Effector memory CD8-positive, alpha-beta T cell (primary cell): ENCODE measurements at regions not wholly inside any gene's neighbourhood (a gene's known extent, or its start where the extent isn't known, plus 50 kb on each side); places are given as distances from the start of the nearest gene placed in this dataset.

Experiments used
- ATAC-seq: fragments of 150-1000 bp; cut with Tn5 transposase; replicated peaks from 2 replicates; pipeline ENCODE4 v1.10.0; 2021; ENCODE audit warnings: mild to moderate bottlenecking, moderate library complexity
- DNase-seq, 3 experiments: peaks; one replicate each; pipeline ENCODE4 v3.0.0; 2021
- H3K27ac Mint-ChIP-seq, 2 donors: one replicate each; pipeline ENCODE4 v1.8.0; 2022; ENCODE audit warnings: mild to moderate bottlenecking in 2 of 2, mixed read lengths in 2 of 2, moderate library complexity in 2 of 2
- H3K27me3 Mint-ChIP-seq, 2 donors: one replicate each; pipeline ENCODE4 v1.8.0; 2022; ENCODE audit warnings: mixed read lengths in 2 of 2
- H3K36me3 Mint-ChIP-seq: one replicate; pipeline ENCODE4 v1.8.0; 2022; ENCODE audit warnings: mild to moderate bottlenecking, moderate library complexity, mixed read lengths; ENCODE audit not compliant: insufficient read depth
- H3K4me1 Mint-ChIP-seq, 2 donors: one replicate each; pipeline ENCODE4 v1.8.0; 2022; ENCODE audit warnings: low read depth in 2 of 2, mixed read lengths in 2 of 2
- H3K4me3 Mint-ChIP-seq, 2 donors: one replicate each; pipeline ENCODE4 v1.8.0; 2022; ENCODE audit warnings: mild to moderate bottlenecking in 2 of 2, mixed read lengths in 2 of 2, moderate library complexity in 2 of 2
- H3K9me3 Mint-ChIP-seq, 2 donors: one replicate each; pipeline ENCODE4 v1.8.0; 2022; ENCODE audit warnings: mixed read lengths in 2 of 2

DNA sequence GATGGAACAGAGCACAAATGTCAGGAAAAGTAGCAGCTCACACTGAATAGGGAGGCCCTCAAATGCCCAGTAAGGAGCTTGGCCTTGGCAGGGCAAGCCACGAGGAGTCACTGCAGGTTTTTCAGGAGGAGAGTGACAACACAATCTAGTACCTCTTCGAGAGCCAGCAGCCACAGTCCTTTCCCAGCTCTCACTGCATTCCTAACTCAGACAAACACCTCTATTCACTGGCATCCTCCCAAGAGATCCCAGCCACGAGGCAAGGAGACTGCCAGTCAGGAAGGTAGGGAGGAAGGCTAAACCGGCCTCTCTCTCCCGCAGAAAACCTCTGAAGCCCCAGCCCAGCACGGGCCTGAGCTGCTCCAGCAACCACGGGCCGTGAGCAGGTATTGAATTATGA lies 146.0 kb upstream of the SMAD3 start:
- Mint-ChIP-seq H3K27me3 (peaks cover 45 to 73% of the 10 kb centered on the region in 2 donors), H3K36me3 (peaks cover 4% of the 10 kb centered on the region), H3K9me3 (no peaks in the 10 kb centered on the region), H3K4me3 (no peak overlapping the region), H3K4me1 (peaks cover 0 to 11% of the 10 kb centered on the region in 2 donors), H3K27ac (no peak overlapping the region)
- no peak for DNase-seq
- ATAC-seq = no peak

DNA sequence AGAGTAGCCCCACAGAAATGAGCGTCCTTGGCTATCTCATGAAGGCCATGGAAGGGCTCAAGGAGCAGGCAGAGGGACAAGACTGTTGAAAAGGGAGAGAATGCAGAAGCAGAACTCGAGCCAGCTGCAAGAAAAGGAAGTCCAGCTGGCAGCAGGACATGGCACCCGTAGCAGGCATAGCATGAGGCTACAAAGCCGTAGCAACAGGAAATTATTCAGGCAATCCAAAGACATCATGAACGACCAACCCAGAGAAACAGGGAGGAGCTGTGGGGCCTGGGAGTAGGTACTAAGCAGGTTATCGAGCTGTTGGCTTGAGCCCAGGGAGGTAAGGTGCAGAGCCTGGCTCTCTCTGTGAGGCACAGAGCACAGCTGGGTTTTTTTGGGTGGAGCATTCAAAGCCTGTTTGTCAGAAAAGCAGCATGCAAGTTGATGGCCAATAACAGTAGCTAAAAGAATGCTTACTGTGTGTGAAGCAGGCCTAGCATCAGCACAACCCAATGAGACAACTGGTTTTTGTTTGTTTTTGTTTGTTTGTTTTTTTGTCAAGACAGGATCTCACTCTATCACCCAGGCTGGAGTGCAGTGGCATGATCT lies 144.0 kb upstream of the SMAD3 start:
- DNase-seq (no peak), ATAC-seq (no peak)
- Mint-ChIP-seq H3K27ac (no peak overlapping the region), H3K36me3 (peaks cover 4% of the 10 kb centered on the region), H3K9me3 (no peaks in the 10 kb centered on the region), H3K4me3 (no peak overlapping the region), H3K4me1 (peaks cover 0 to 11% of the 10 kb centered on the region in 2 donors), H3K27me3 (peaks cover 45 to 70% of the 10 kb centered on the region in 2 donors)

DNA sequence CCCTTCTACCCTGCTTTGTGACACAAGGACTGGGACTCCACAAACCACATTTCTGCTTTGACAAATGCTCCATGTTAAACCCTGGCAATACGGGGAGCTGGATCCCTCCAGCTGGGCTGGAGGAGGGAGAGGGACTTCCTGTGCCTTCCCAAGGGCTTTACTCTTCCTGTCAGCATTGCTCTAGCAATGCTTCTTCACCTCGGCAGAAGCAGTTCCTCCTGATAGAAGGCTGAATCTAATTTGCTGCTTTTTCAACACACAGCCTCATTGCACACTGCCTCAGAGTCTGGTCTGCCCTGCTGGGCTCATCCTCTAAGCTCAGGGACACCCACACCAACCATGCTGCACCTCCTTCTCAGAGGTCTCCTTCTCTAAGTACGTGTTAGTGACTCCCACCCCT lies 142.8 kb upstream of the SMAD3 start:
- Mint-ChIP-seq H3K4me3 (no peak overlapping the region), H3K27ac (no peak overlapping the region), H3K36me3 (peaks cover 4% of the 10 kb centered on the region), H3K27me3 (peaks cover 47 to 70% of the 10 kb centered on the region in 2 donors), H3K9me3 (no peaks in the 10 kb centered on the region), H3K4me1 (peaks cover 0 to 11% of the 10 kb centered on the region in 2 donors)
- no peak for DNase-seq
- no peak for ATAC-seq

DNA sequence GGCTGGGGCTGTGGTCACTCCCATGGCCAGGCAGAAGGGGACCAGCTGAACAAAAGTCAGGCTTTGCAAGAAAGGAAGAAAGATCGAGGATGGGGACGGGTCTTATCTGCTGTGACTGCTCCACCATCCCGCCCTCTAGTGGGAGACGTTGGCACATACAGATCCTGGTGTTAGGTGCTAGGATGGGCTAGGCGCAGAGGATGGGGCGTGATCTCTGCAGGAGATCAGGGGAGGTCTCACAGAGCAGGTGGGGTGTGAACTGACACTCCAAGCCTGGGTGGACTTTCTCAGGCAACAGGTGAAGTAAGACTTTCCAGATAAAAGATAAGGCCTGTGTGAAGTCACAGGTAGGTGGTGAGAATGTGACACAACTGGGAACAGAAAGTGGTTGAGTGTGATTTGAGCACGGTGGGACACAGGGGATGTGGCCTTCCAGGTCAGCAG lies 141.9 kb upstream of the SMAD3 start:
- ATAC-seq (peak; percentile 56), DNase-seq (peak in 1 of 3 experiments; percentile 17)
- Mint-ChIP-seq H3K9me3 (no peaks in the 10 kb centered on the region), H3K4me1 (peaks cover 0 to 11% of the 10 kb centered on the region in 2 donors), H3K27me3 (peaks cover 47 to 68% of the 10 kb centered on the region in 2 donors), H3K27ac (no peak overlapping the region), H3K4me3 (no peak overlapping the region), H3K36me3 (peaks cover 4% of the 10 kb centered on the region)

DNA sequence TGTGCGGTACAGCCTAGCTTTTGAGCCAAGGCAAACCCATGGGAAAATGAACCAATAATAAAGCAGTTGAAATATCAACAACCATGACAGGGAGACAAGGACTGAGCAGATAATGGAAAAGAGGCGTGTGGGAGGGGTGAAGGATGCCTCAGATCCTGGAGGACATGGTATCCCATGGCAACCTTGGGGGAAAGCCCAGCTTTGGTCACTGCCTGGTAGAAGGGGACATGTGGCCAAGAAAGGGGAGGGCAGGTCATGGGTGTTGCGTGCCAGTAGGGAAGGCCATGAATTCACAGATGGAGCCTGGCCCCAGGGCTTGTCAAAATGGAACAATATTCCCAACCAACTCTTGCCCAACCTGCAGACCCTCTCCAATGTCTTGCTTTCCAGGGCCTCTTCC lies 140.5 kb upstream of the SMAD3 start:
- peaks cover 47 to 58% of the 10 kb centered on the region in 2 donors for H3K27me3 Mint-ChIP-seq
- ATAC-seq (no peak), DNase-seq (no peak)
- H3K27ac Mint-ChIP-seq = no peak overlapping the region
- H3K4me1 Mint-ChIP-seq = peaks cover 0 to 11% of the 10 kb centered on the region in 2 donors
- no peaks in the 10 kb centered on the region for H3K9me3 Mint-ChIP-seq
- peaks cover 4% of the 10 kb centered on the region for H3K36me3 Mint-ChIP-seq
- H3K4me3 Mint-ChIP-seq = no peak overlapping the region

DNA sequence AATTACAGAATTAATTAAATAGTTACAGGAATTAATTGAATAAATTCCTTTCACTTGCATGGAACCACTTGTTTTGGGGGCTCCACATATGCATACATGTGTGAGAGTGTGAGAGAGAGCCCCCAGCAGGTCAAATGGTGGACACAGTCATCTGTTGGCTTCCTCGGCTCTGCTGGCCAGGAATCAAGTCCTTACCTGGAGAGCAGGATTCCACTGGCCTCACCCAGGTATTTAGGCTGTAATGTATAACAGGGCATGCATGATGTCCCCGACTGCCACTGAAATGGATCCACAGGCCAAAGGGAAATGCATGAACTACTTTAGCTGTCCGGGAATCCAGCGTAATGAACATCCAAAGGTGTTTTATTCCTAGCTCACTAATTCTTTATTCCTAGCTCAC lies 139.7 kb upstream of the SMAD3 start:
- H3K27ac Mint-ChIP-seq = no peak overlapping the region
- H3K4me3 Mint-ChIP-seq = no peak overlapping the region
- ATAC-seq (no peak), DNase-seq (no peak)
- H3K4me1 Mint-ChIP-seq = peaks cover 0 to 11% of the 10 kb centered on the region in 2 donors
- peaks cover 44 to 55% of the 10 kb centered on the region in 2 donors for H3K27me3 Mint-ChIP-seq
- H3K9me3 Mint-ChIP-seq = no peaks in the 10 kb centered on the region
- H3K36me3 Mint-ChIP-seq = peaks cover 4% of the 10 kb centered on the region

DNA sequence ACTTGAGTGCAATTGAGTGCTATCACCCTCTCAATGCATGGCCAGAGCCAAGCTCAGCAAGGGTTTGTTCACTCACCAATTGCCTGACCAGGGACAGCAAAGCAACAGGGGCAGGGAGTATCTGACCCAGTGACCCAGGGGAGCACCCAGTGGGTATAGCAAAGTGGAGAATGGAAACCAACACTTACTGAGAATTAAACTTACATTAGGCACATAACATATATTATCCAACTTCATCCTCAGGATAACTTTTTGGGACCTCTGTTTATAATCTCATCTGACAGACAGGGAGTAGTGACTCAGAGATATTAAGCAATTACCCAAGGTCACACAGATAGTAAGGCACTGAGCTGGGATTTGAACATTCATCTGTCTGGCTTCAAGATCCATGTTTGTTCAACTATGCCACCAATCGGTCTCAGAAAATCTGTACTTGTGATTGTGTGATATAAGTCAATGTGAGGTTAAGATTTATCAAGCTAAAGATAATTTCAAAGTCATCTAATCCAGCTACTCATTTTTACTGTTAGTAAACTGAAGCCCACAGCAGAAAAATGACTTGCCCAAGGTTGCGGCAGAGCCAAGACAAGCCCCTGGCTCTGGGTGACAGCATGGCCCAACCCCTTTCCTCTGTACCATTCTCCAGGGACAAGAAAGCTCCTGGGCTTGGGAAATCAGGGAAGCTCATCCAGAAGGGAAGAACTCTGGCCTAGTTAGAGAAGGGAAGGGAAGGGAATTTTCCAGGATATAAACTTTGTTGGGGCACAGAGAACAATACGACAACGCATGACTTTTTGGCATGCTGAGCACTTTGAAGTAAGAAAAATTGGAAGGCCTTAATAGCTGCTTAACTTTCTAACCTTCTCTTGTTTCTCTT lies 138.0 kb upstream of the SMAD3 start:
- H3K27ac Mint-ChIP-seq = no peak overlapping the region
- peaks cover 0 to 11% of the 10 kb centered on the region in 2 donors for H3K4me1 Mint-ChIP-seq
- ATAC-seq = no peak
- no peak for DNase-seq
- no peak overlapping the region for H3K4me3 Mint-ChIP-seq
- no peaks in the 10 kb centered on the region for H3K9me3 Mint-ChIP-seq
- H3K27me3 Mint-ChIP-seq = peaks cover 39 to 45% of the 10 kb centered on the region in 2 donors
- H3K36me3 Mint-ChIP-seq = peaks cover 4% of the 10 kb centered on the region

DNA sequence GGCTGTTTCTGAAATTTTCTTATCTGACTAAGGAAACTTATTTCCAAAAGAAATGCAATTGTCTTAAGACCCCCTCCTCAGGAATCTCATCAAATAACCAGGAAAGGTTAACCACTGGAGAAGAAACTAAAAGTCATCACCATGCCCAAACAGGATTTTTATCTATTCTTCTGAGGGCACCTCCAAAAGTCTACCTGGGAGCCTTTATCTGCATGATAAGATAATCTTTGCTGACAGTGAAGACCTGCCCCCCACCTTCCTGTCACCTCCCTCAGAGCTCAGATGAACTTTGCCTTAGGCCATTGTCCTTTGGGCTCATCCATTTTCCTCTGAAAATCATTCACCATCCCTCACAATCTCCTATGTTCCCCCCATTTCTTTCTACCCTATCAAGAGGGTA lies 137.3 kb upstream of the SMAD3 start:
- Mint-ChIP-seq H3K27ac (no peak overlapping the region), H3K4me1 (peaks cover 0 to 6% of the 10 kb centered on the region in 2 donors), H3K27me3 (peaks cover 38 to 39% of the 10 kb centered on the region in 2 donors), H3K9me3 (no peaks in the 10 kb centered on the region), H3K4me3 (no peak overlapping the region), H3K36me3 (no peaks in the 10 kb centered on the region)
- ATAC-seq = no peak
- no peak for DNase-seq

DNA sequence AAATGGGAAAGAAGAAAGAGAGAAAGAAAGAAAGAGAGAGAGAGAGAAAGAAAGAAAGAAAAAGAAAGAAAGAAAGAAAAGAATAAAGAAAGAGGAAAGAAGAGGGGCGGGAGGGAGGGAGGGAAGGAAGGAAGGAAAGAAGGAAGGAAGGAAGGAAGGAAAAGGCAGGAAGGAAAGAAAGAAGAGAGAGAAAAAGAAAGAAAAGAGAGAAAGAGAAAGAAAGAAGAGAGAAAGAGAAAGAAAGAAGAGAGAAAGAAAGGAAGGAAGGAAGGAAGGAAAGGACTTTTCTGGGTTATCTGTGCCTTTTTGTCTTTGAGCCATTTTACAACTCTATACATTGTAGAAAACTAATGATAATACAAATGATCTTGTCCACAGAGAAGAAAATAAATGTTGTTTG lies 136.6 kb upstream of the SMAD3 start:
- H3K36me3 Mint-ChIP-seq = no peaks in the 10 kb centered on the region
- H3K4me3 Mint-ChIP-seq = no peak overlapping the region

DNA sequence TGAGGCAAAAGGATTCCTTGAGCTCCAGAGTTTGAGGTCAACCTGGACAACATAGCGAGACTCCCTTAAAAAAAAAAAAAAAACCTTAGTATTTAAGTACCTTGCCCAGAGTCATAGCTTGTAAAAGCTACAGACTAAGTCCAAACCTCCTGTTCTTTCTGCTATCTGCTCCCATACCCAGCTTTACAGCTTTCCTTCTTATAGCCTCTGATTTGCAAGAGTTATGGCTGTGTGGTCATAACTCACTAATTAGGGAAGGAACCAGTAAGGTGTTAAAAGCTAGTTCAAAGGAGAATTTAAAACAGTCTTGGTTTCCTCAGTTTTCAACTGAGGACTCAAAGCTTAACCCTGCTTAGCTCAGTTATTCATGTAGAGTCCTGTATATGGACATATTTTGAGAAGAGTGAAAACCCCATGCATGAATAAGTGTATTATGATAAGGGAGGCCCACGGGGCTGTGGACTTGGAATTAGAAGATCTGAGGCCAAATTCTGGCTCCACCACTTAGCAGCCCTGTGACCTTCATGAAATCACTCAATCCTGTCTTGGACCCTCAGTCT lies 135.5 kb upstream of the SMAD3 start:
- H3K27me3 Mint-ChIP-seq = peaks cover 22 to 30% of the 10 kb centered on the region in 2 donors
- no peaks in the 10 kb centered on the region for H3K9me3 Mint-ChIP-seq
- no peaks in the 10 kb centered on the region for H3K4me1 Mint-ChIP-seq
- H3K27ac Mint-ChIP-seq = no peak overlapping the region
- ATAC-seq = no peak
- no peaks in the 10 kb centered on the region for H3K36me3 Mint-ChIP-seq
- DNase-seq = no peak
- H3K4me3 Mint-ChIP-seq = no peak overlapping the region

More for the DNA sequence above, 136.6 kb upstream of the SMAD3 start:
- Mint-ChIP-seq H3K4me1 (no peaks in the 10 kb centered on the region), H3K27ac (no peak overlapping the region), H3K9me3 (no peaks in the 10 kb centered on the region), H3K27me3 (peaks cover 32 to 33% of the 10 kb centered on the region in 2 donors)
- no peak for DNase-seq
- no peak for ATAC-seq

DNA sequence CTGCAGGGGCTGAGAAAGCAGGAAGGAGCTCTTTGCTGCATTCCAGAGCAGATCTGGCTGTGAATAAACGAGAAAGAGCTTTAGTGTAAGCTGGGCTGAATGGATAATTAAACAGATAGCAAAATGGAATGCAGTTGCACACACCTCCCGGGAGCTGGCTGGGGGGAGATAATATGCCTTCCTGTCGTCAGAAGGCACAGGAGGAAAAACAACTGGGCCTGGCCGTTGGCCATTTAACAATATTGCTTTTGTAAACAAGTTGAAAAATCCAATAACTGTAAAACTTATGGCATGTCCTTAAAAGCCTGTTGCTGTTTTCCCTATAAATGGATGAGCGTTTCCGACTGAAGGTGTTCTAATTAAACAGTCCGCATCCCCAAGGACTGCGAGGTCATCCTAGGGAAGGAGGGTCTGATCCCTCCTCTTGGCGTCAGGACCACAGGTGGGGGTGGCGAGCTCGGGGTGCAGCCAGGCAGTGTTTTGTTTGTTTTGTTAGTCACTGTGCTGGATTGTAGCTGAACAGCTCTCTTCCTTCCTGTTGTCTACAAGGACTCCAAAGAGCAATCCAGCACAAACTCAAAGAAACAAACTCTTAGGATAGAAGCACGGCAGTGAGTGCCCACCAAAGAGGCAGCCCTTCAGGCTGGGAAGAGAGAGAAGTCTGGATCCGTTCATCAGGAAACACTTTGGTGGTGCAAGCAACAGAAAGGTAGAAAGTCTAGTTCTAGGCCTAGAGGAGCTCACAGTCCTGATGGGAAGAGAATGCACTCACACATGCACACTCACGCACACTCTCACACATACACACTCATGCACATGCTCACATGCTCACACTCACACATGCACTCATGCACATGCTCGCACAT lies 133.4 kb upstream of the SMAD3 start:
- Mint-ChIP-seq H3K4me3 (no peak overlapping the region), H3K9me3 (no peaks in the 10 kb centered on the region), H3K36me3 (no peaks in the 10 kb centered on the region), H3K4me1 (no peaks in the 10 kb centered on the region), H3K27ac (no peak overlapping the region), H3K27me3 (peaks cover 17 to 32% of the 10 kb centered on the region in 2 donors)
- no peak for DNase-seq
- ATAC-seq = no peak

DNA sequence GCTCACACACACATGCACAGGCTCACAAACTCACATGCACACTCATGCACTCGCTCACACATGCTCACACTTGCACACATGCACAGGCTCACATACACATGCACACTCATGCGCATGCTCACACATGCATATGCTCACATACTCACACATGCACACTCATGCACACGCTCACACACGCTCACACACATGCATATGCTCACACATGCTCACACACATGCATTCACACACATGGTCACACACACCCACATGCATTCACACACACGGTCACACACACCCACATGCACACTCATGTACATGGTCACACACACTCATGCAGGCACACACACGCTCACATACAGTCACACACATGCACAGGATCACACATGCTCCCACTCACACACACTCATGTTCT lies 132.8 kb upstream of the SMAD3 start:
- Mint-ChIP-seq H3K36me3 (no peaks in the 10 kb centered on the region), H3K27me3 (peaks cover 15 to 29% of the 10 kb centered on the region in 2 donors), H3K4me1 (no peaks in the 10 kb centered on the region), H3K9me3 (no peaks in the 10 kb centered on the region), H3K27ac (no peak overlapping the region), H3K4me3 (no peak overlapping the region)
- ATAC-seq = no peak
- DNase-seq = no peak
